ENCODE measurements at regions not wholly inside any gene's neighbourhood (a gene's known extent, or its start where the extent isn't known, plus 50 kb on each side); places are given as distances from the start of the nearest gene placed in this dataset.

DNA sequence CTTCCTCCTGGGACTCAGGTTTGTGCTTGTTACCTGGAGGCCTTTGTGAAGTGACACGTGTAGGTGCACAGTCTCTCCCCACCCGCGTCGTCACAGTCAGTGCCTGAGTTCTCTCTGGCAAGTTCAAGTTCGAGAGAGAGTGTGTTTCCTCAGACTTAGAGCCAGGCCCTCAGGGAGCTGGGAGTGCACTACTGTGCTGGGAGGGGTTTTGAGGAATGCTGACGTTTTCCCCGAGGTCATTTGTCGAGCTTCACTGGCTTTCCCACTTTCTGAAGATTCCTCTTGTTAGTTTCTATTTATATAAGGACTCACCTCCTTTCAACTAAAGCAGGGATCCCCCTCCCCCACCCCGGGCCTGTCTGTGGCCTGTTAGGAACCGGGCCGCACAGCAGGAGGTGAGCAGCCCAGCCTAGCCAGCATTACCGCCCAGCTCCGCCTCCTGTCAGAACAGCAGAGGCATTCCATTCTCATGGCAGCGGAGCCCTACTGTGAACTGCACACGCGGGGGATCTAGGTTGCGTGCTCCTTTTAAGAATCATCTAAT is 209.2 kb downstream of the DIRAS2 start:
- TF ChIP-seq, protein P1, sequence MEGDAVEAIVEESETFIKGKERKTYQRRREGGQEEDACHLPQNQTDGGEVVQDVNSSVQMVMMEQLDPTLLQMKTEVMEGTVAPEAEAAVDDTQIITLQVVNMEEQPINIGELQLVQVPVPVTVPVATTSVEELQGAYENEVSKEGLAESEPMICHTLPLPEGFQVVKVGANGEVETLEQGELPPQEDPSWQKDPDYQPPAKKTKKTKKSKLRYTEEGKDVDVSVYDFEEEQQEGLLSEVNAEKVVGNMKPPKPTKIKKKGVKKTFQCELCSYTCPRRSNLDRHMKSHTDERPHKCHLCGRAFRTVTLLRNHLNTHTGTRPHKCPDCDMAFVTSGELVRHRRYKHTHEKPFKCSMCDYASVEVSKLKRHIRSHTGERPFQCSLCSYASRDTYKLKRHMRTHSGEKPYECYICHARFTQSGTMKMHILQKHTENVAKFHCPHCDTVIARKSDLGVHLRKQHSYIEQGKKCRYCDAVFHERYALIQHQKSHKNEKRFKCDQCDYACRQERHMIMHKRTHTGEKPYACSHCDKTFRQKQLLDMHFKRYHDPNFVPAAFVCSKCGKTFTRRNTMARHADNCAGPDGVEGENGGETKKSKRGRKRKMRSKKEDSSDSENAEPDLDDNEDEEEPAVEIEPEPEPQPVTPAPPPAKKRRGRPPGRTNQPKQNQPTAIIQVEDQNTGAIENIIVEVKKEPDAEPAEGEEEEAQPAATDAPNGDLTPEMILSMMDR (IDR thresholded peaks at IDR 0.05; ENCODE audit: low read length) = no peak
- no peak for TF ChIP-seq EZH2 (optimal IDR thresholded peaks at IDR 0.05; ENCODE audit: low read depth, low read length)
